Fibroblast of the aortic adventitia (primary cell): ENCODE measurements at regions not wholly inside any gene's neighbourhood (a gene's known extent, or its start where the extent isn't known, plus 50 kb on each side); places are given as distances from the start of the nearest gene placed in this dataset.

Experiments used
- DNase-seq: peaks from one replicate; pipeline ENCODE4 v3.0.0-alpha.2; 2010; ENCODE audit warnings: low read depth
- H3K4me3 ChIP-seq: 2 replicates; pipeline ENCODE4 v1.5.1; 2011; ENCODE audit warnings: low read depth, mild to moderate bottlenecking, control low read depth, low read length, moderate library complexity
- TF ChIP-seq, protein P1 (sequence below): IDR thresholded peaks from 2 replicates; pipeline ENCODE4 v1.5.1; 2011; ENCODE audit warnings: mild to moderate bottlenecking, low read length, control low read depth, inconsistent platforms; ENCODE audit not compliant: insufficient read depth

DNA sequence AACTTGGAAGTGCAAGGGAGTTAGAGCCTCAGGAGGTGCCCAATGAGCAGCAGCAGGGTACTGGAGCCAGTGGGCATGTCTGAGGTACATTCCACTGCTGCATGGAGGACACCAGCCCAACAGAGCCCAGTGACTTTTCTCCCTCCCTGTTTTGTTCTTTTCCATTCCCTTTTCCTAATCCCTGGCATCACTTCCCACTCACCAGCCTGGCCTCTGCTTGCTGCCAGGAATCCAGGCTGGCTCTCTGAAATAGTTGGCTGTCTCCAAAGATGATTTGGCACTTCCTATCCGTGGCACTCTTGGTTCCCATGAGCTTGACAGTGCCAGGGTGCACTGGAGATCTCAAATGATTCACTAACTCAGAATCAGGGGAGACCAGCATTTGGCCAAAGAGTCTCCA lies 97.7 kb upstream of the ZPBP start:
- TF ChIP-seq, protein P1, sequence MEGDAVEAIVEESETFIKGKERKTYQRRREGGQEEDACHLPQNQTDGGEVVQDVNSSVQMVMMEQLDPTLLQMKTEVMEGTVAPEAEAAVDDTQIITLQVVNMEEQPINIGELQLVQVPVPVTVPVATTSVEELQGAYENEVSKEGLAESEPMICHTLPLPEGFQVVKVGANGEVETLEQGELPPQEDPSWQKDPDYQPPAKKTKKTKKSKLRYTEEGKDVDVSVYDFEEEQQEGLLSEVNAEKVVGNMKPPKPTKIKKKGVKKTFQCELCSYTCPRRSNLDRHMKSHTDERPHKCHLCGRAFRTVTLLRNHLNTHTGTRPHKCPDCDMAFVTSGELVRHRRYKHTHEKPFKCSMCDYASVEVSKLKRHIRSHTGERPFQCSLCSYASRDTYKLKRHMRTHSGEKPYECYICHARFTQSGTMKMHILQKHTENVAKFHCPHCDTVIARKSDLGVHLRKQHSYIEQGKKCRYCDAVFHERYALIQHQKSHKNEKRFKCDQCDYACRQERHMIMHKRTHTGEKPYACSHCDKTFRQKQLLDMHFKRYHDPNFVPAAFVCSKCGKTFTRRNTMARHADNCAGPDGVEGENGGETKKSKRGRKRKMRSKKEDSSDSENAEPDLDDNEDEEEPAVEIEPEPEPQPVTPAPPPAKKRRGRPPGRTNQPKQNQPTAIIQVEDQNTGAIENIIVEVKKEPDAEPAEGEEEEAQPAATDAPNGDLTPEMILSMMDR = no peak
- DNase-seq = no peak

DNA sequence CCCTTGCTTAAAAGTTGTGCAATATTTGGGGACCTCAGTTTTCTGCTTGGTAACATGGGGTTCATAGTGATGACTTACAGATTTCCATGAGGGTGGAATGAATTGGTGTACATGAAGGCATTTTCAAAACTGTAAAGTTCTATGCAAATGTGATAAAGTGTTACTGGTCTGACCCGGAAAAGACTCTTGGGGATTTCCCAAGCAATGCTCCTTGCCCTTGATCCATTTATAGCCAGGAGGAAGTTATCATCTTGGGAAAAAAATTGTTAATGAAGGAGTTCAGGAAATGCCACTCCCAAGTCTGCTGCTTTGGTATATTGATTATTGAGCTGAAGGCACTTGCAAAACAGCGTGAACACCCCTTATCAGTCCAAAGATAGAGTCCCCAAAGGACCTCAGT lies 96.3 kb upstream of the ZPBP start:
- H3K4me3 ChIP-seq = no peak overlapping the region
- no peak for DNase-seq
- TF ChIP-seq, protein P1 = no peak

More for the DNA sequence above, 97.7 kb upstream of the ZPBP start:
- no peak overlapping the region for H3K4me3 ChIP-seq

DNA sequence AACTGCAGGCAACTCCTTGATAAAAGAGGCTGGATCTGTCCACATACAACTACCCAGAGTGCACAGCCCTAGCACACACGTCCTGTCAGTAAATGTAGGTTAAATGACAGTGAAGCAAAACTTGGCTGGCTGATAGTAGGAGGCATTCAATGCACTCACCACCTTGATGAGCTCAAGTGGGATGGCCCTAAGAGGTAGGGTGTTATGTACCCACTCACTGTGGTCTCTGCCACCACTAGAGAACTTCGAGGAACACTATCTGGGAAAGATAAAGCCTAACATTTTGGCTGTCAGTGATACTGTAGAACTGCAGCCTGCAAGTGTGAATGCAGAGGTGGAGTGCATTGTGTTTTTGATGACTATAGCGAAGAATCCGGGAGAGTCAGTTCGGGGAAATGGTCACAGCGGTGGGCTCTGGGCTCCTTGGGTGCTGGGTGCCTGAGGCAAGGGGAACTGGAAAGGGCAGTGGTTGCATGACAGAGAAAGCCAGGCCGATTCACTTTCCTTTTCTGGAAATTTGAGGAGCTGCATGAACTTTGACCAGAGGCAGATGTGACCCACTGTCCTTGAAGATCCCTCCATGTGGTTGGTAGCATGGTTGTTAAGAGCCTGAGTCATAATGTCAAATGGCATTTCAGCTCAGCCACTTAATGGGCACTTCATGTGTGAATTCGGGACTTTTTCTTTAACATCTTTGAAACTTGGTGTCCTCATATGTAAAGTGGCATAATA lies 93.1 kb upstream of the ZPBP start:
- TF ChIP-seq, protein P1 = no peak

DNA sequence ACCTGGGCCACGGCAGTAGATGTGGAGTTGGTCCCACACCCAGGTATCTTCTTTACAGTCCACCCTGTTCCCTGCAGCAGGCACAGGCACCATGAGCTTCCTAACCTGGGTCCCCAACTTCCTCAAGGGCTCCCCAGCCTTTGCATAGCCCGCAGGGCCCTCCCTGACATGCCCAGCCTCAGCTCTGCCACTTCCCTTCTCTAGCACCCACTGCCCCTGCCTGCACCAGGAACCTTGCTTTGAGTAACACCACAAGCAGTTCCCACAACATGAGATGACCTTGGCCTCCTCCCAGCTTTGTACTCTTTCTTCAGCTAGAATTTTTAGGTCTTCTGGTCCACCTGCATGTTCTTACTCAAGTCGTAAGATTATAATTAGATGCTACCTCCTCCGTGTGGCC lies 92.2 kb upstream of the ZPBP start:
- no peak for DNase-seq
- no peak overlapping the region for H3K4me3 ChIP-seq
- TF ChIP-seq, protein P1 = no peak

More for the DNA sequence above, 93.1 kb upstream of the ZPBP start:
- no peak for DNase-seq
- H3K4me3 ChIP-seq = no peak overlapping the region

DNA sequence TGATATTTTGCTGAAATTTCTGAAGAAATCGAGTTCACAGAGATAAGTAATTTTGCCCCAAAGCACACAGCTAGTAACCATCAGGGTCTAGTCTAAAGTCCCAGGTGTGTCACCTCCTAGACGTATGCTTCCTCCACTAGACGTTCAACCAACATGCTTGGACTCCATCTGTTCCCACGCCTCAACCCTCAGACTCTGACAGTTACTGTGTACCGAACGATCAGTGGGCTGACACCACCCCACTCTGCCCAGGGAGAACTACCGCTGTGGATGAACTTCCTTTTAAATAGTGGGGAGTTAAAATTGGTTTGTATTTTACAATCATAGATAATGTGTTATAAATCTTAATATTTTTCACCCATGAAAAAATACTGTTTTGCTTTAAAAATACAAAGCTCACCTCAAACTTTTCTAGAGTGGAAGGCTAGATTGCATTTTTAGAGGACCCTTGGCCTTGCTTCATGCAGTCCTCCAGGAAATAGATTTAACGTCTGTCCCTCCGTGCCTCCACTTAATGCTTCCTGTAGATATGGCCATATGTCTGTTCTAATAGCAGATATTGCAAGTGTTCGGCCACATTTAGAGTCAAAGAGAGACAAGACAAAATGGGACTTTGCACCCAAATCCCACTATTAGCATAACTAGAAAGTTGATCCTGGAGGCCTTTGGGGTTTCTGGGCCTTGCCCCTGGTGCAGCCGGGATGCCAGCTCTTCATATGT lies 91.4 kb upstream of the ZPBP start:
- TF ChIP-seq, protein P1 = no peak
- H3K4me3 ChIP-seq = no peak overlapping the region
- DNase-seq = no peak

DNA sequence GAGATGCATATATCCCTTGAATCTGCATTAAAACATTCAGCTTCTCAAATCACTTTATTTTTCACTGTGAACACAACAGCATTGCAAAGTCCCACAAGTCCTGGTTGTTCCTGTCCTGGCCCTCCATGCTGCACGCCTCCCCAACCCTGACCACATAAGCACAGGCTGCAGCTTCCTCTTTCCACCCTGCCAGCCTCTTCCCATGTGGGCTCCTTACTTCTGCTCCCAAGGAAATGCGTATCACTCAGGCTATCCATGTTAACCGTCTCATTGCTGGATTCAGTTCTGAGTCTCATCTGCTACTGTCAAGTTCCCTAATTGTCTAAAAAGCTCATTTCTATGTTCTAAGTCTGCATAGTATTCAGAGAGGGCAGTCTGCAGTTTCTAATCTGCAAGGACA lies 89.7 kb upstream of the ZPBP start:
- H3K4me3 ChIP-seq = no peak overlapping the region
- TF ChIP-seq, protein P1 = no peak
- DNase-seq = no peak
